NCI-H82 (cell line): ENCODE measurements at regions not wholly inside any gene's neighbourhood (a gene's known extent, or its start where the extent isn't known, plus 50 kb on each side); places are given as distances from the start of the nearest gene placed in this dataset.

ENCODE experiments used
- DNase-seq: peaks from one replicate; lab custom pipeline; 2025; lab: John Stamatoyannopoulos, UW

GRCh38 chr16:73151225-73151624, 103.3 kb upstream of the ZFHX3 start:
- no peak for DNase-seq

- DNase-seq, result no peak
Measured at GRCh38 chr16:73150786-73151185, 102.9 kb upstream of the ZFHX3 start.

DNA sequence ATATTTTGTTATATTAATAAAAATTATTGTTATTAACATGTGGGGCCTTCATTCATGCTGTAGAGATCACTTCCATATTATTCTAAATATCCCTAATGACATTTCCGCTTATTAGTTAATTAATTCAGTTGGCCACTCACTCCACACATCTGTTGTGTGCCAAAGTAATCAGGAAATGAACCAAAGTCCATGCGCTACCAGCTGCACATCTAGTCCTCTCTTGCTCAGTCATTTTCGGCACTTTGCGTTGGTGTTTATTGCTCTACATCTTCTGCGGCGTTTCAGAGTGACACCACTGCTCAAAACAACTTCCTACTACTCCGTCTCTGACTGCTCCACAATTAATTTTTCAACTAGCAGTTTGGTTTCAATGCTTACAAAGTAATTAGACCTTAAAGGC, 101.4 kb upstream of the ZFHX3 start:
- peak; percentile 14 for DNase-seq

DNA sequence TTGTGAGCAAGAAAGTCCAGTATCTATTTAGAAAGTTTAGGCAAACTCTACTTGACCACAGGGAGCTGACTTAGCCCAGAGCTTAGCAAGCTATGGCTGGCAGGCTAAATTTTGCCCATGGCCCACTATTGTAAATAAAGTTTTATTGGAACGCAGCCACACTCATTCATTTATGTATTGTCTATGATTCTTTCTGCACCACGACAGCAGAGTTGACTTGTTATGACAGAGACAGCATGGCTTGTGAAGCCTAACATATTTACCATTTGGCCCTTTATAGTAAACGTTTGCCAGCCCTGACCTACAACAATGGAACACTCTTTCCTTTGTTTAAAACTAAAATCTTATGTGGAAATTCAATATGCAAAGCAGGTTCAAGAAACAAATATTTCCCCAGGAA, 100.0 kb upstream of the ZFHX3 start:
- no peak for DNase-seq

- no peak for DNase-seq
Measured at GRCh38 chr16:73145166-73145880, 97.4 kb upstream of the ZFHX3 start.

GRCh38 chr16:73143576-73144422, 95.9 kb upstream of the ZFHX3 start:
- no peak for DNase-seq

DNA sequence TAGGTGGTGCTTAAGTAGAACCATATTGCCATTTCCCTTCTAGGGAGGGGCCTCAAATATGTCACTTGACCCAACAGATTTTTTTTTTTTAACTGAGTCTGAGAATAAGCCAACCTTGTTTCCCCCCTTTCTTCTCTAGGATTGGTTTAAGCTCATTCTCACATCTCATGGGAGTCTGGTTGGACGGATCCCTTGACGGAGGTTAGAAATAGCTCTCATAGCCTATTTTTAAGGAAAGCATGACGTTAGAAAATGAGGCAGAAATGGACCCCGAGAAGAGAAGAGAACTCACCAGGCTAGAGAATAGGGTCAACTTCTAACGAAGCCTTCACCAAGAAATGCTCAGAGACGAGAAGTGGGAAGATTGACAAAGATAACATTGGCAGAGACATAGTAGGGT, 95.1 kb upstream of the ZFHX3 start:
- no peak for DNase-seq

DNA sequence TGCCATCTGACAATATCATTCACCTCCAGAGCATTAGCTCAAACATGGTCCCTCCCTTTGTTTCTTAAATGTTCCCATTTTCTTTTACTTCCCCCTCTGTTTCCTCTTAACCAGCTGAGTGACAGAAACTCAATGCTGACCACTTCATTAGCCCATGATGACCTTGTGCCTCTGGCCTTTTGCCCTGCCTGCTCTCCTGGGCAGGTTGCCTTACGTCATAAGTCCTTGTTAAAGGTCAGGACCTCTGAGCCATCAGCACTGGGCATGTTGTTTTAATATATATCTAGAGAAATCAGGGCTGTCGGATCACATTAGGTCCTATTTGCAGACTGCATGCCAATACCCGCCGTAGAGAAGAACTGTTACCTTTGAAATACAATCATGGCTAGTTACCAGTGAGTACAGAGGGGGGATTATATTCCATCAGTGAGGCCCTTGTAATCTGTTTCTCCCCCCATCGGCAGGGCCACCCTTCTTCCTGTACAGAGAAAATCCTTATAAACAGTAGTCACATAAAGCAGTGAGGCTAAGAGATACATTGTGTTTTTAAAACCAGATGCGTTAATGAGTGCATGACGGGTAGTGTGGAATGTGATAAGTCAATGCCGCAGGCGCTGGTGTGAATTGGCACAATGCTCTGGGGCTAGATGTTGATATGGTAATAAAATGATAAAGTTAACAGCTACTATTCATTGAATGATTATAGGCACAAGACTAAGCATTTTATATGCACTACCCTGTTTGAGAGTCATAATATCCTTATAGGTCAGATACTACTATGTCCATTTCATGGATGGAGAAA, 94.3 kb upstream of the ZFHX3 start:
- DNase-seq, result no peak

DNA sequence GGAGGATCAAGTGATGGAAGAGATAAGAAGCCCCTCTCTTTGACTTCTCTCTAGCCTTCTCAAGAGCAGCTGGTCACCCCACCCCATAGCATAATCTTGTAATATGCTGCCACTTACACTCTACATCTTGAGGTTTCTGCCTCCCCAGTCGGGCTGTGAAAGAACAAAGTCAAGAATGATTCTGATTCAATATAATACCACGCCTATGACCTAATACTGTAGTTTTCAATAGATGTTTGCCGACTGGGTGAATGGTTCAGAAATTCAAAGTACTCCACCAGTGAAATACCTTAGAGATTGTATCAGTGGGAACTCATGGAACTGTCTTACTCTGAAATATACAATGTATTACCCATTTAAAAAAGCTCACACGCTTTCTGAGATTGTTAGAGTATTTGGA, 93.0 kb upstream of the ZFHX3 start:
- DNase-seq, result peak; percentile 4

DNA sequence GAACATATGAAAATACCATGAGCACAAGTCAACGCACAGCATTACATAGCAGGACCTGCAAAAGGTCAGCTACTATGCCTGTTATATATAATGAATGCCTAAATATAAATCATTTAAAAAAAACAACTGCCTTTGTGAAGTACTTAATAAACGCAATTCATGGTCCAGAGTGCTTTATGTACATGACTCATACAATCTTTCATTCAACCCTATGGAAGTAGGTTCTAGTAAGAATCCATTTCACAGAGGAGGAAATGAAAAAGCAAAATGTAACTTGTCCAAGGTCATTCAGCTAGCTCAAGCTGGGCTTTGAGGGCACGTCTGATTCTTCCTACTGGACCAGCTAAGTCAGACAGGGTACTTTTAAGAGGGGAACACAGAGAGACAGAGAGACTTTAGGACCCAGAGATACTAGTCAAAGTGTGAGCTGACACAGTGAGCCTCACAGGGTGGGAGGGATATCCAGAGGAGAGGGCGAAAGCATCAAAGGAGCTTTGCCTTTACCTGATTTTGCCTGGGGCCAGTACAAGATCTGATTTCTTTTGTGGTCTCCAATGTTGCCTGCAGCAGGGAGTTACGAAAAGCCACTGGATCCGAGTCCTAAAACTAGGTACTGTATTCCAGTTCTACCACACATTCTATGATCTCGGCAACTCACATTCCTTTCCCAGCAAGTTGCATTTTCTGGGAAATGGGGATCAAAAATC, 83.4 kb upstream of the ZFHX3 start:
- DNase-seq, result no peak

- no peak for DNase-seq
Measured at GRCh38 chr16:73129455-73129854, 81.5 kb upstream of the ZFHX3 start.

- DNase-seq, result no peak
Measured at GRCh38 chr16:73126525-73126853, 78.6 kb upstream of the ZFHX3 start.

GRCh38 chr16:73125850-73126524, 78.1 kb upstream of the ZFHX3 start:
- DNase-seq, result no peak

DNA sequence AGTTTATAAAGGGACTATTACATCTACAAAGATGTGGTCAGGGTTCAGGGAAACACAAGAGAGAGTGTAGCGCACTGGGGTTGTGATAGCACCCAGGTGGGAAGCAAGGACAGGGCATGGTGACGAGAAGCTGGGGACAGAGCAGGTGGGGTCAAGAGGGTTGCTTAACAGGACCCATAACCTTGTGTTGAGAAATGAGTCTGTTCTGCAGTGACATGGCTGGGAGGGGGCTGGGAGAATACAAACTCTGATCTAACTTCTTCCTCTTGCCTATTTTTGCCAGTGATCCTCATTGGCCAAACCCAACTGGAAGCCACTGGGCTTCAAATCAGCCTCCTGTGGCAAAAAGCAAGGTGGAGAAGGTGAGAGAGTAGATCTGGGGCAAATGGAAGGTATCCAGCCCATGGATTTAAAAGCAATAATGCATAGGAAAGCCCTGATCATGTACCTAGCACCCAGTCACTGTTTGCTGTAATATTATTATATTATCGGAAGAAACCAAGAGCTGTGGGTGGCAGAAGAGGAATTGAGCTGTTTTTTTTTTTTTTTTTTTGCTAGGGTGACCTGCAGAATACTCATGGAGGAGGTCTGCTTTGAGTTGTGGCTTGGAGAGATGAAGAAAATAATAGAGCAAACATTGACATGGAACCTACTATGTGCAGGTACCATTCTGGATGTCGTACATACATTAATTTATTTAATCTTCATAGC, 76.9 kb upstream of the ZFHX3 start:
- no peak for DNase-seq

- DNase-seq, result no peak
Measured at GRCh38 chr16:73124097-73124652, 76.2 kb upstream of the ZFHX3 start.

DNA sequence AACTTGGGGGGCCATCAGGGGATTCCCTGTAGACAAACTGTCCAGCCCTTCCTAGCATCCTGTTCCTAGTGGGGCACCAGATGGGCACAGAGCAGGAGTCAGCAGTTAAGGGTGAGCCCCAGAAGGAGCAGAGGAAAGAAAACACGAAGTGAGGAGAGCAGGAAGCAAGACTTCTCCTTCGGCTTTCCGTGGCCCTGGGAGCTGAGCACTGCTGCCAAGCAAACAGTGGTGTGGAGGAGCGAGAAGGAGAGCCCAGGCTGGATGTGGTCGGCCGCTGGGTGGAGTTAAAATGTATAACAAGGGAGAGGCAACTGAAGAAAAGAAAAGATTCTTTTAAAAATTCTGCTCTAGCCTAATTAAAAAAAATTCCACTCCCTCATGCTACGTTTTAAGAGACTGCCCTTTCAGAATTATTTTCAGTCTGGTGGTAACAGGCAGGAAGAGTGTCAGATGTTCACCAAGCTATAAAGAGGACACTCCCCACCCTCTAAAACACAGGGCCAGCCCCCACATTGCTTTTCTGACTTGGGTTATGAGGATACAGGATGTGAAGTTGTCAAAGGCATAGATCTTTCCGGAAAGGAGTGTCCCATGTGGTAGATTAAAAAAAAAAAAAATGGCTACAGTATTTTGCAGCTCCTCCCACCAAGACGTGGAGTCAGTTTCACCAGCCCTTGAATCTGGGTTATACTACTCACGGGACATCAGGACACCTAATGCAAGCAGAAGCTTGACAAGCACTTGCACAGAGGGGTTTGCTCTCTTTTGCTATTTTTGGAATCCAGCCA, 74.9 kb upstream of the ZFHX3 start:
- no peak for DNase-seq

DNA sequence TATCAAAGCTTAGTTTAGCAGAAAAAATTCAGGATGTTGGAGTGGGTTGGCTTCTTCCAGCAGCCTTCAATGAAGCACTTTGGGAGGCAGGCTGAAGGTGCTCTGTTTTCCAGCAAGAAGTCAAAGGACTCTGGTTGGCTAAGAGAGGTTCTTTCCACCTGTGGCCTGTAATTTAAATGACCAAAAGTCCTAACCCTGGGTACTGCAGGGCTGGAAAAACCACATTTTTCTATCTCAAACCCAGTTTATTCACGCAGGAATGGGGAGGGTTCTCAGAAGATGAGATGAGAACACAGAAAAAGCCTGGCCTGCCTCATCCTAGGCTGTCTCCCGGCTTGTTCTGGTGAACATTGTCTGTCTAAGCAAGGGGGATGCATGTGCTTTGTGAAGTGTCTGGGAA, 68.6 kb upstream of the ZFHX3 start:
- DNase-seq, result no peak

DNA sequence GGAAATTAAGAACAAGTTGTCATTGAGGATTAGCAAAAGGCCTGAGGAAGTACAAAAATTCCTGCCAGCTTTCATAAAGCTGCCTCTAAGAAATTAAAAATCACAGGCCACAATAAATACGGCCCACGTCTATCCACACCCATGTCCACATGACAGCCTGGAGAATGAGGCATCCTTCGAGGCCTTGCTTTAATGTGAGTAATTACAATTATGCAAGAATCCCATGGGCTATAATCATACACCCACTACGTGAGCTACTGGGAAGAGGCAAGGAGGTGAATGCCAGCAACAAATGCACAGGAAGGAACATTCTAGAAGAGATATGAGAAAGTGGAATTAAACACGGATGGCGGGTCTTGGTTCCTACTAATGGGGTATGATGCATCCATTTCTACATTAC, 65.4 kb upstream of the ZFHX3 start:
- no peak for DNase-seq

- DNase-seq, result no peak
Measured at GRCh38 chr16:73108195-73108963, 60.5 kb upstream of the ZFHX3 start.
